Duodenal mucosa (tissue), 2 donors: ENCODE measurements at regions not wholly inside any gene's neighbourhood (a gene's known extent, or its start where the extent isn't known, plus 50 kb on each side); places are given as distances from the start of the nearest gene placed in this dataset.

Experiments used
- H3K27ac ChIP-seq: one replicate; pipeline ENCODE4 v1.7.0; 2013; ENCODE audit warnings: low read depth, low read length
- H3K27me3 ChIP-seq, 2 donors: one replicate each; pipeline ENCODE4 v1.7.0; 2013; ENCODE audit warnings: low read length in 2 of 2, control low read depth in 1 of 2; ENCODE audit not compliant: insufficient read depth in 2 of 2, control insufficient read depth in 1 of 2
- H3K36me3 ChIP-seq, 2 donors: one replicate each; pipeline ENCODE4 v1.7.0; 2013; ENCODE audit warnings: low read length in 2 of 2, control low read depth in 1 of 2; ENCODE audit not compliant: insufficient read depth in 2 of 2, control insufficient read depth in 1 of 2
- H3K4me1 ChIP-seq, 2 donors: one replicate each; pipeline ENCODE4 v1.7.0; 2013; ENCODE audit warnings: low read length in 2 of 2, control low read depth in 1 of 2; ENCODE audit not compliant: insufficient read depth in 2 of 2, control insufficient read depth in 1 of 2
- H3K4me3 ChIP-seq, 2 donors: one replicate each; pipeline ENCODE4 v1.7.0; 2013; ENCODE audit warnings: low read length in 2 of 2, low read depth in 1 of 2
- H3K9ac ChIP-seq, 2 donors: one replicate each; pipeline ENCODE4 v1.7.0; 2013; ENCODE audit warnings: low read length in 2 of 2, low read depth in 1 of 2
- H3K9me3 ChIP-seq, 2 donors: one replicate each; pipeline ENCODE4 v1.7.0; 2013; ENCODE audit warnings: low read length in 2 of 2, control low read depth in 1 of 2; ENCODE audit not compliant: control insufficient read depth in 1 of 2

DNA sequence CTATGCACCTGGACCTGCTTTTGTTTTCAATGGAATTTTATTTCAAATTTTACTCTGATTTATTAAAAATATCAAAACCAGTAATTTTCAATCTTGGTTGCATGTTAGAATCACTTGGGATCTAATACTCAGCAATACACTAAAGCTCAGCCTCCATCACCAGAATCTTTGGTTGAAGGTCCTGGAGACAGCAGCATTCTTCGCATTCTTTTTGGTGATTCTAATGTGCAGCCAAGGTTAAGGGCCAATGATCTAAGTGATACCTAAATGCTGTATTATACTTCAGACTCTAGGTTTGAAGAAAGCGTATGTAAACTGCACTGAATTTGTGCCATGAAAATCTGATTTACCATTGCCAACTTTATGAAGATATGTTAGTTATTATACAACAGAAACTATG, 493.1 kb downstream of the XIRP2 start:
- H3K27me3 ChIP-seq, result no peaks in the 10 kb centered on the region
- no peak overlapping the region for H3K9ac ChIP-seq
- H3K4me3 ChIP-seq, result no peak overlapping the region
- H3K9me3 ChIP-seq, result no peaks in the 10 kb centered on the region
- H3K4me1 ChIP-seq, result no peaks in the 10 kb centered on the region
- no peaks in the 10 kb centered on the region for H3K36me3 ChIP-seq
- H3K27ac ChIP-seq, result no peak overlapping the region

DNA sequence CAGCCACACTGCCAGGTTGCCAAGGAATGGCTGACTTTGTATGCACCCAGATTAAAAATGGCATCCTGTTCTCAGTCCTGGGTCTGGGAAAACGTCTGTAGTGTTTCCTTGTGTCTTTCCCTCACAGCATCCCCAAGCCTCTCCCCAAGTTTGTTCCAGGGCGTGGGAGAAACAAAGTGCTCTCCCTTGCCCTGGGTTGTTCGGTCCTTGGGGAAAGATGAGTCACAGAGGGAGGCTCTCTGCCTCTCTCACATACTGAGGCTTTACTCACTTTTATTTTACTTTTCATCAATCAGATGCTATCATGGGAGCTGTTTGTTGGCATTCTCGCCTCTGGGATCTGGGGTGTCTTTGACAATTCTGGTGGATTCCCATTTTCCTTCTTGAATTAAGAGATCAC, 492.3 kb downstream of the XIRP2 start:
- Histone ChIP-seq H3K9ac (no peak overlapping the region), H3K36me3 (no peaks in the 10 kb centered on the region), H3K27me3 (no peaks in the 10 kb centered on the region), H3K4me1 (no peaks in the 10 kb centered on the region), H3K27ac (no peak overlapping the region), H3K4me3 (no peak overlapping the region), H3K9me3 (no peaks in the 10 kb centered on the region)

DNA sequence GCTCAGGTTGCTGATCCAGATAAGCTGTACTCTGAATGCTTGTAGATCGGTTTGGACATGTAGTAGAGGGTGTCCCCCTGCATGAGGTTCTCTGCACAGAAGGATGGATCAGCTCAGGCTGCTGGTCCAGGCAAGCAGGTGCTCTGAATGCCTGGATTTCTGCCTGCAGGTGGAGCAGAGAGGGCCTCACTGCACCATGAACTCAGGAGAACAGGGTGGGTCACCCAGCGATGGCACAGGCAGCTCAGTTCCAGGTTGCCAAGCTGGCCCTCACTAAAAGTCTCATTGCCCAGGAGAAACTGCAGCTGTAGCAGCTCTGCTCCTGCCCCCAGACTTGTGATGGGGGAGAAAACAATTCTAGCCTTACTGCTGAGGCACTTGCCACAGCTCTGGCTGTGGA, 491.8 kb downstream of the XIRP2 start:
- no peak overlapping the region for H3K9ac ChIP-seq
- no peaks in the 10 kb centered on the region for H3K27me3 ChIP-seq
- no peaks in the 10 kb centered on the region for H3K4me1 ChIP-seq
- H3K4me3 ChIP-seq, result no peak overlapping the region
- no peaks in the 10 kb centered on the region for H3K9me3 ChIP-seq
- H3K27ac ChIP-seq, result no peak overlapping the region
- no peaks in the 10 kb centered on the region for H3K36me3 ChIP-seq

DNA sequence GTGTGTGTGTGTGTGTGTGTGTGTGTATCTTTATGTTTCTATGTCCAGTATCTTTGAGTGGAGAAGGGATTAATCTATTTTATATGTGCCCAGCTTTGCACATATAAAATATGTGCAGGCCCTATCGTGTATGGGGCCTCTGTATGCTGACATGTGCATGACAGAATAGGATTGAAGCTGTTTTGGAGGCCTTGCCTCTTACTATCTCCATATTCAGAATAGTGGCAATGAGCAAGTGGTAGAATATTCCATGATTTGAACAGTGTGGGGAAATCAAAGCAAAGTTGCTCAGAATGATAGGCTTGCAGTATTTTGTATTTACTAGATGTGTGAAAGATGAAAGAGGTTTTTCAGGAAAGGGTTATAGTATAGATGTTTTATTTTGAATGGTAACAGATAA, 480.8 kb downstream of the XIRP2 start:
- no peaks in the 10 kb centered on the region for H3K9me3 ChIP-seq
- H3K27ac ChIP-seq, result no peak overlapping the region
- H3K9ac ChIP-seq, result no peak overlapping the region
- no peak overlapping the region for H3K4me3 ChIP-seq
- no peaks in the 10 kb centered on the region for H3K4me1 ChIP-seq
- no peaks in the 10 kb centered on the region for H3K36me3 ChIP-seq
- H3K27me3 ChIP-seq, result no peaks in the 10 kb centered on the region

DNA sequence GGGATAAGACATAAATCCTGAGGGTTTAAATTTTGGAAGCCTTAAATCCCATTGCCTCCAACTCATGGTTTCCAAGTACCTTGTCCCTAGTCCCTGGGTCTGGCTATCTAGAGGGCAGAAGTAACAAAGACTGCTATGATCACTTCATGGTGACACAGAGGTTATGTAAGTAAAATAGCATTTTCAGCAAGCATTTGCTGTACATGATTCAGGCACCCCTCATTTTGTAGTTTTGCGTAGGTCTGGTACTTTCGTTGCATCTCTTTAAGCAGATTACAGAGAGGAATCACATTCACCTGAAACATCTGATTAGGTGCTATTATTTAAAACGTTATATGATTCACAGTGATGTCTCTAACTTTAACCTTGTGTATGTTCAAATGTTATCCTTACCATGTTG, 480.1 kb downstream of the XIRP2 start:
- H3K4me1 ChIP-seq, result no peaks in the 10 kb centered on the region

DNA sequence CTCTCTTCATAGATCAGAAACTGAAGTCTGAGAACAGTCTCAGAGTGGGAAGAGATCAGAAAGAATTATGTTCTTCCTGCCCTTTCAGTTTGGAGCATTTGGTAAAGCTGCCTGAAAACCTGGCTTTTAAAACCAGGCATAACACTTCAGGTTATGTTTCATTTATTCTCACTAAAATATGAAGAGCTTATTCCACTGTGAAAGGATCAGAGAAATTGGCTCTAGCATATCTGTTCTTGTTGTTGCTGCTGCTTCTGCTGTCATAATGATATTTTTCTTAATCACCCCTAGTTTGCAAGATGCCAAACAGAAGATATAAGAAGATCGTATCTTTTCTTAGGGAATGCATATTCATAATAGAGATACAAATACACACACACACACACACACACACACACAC, 476.9 kb downstream of the XIRP2 start:
- H3K4me3 ChIP-seq, result no peak overlapping the region
- H3K9ac ChIP-seq, result no peak overlapping the region
- H3K27ac ChIP-seq, result no peak overlapping the region
- no peaks in the 10 kb centered on the region for H3K9me3 ChIP-seq
- no peaks in the 10 kb centered on the region for H3K4me1 ChIP-seq
- no peaks in the 10 kb centered on the region for H3K36me3 ChIP-seq
- H3K27me3 ChIP-seq, result no peaks in the 10 kb centered on the region

More for the DNA sequence above, 480.1 kb downstream of the XIRP2 start:
- Histone ChIP-seq H3K27ac (no peak overlapping the region), H3K27me3 (no peaks in the 10 kb centered on the region), H3K36me3 (no peaks in the 10 kb centered on the region), H3K9me3 (no peaks in the 10 kb centered on the region), H3K9ac (no peak overlapping the region), H3K4me3 (no peak overlapping the region)

DNA sequence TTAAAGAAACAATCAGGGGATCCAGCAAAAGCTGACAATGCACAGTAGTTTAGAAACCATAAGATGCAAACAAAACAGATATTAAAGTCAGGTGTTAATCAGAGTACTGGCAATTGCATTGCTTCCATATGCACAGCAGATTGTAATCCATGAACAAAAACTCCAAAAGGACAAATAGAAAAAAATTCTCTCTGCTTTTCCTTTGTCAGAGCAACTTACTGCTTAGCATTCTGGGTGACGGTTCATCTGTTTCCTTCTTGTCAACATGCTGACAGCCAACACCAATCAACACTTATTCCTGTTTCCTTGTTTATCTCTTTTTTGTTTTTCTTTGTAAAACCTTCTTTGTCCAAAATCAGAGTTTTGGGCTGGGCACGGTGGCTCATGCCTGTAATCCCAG, 473.1 kb downstream of the XIRP2 start:
- no peaks in the 10 kb centered on the region for H3K9me3 ChIP-seq
- H3K4me3 ChIP-seq, result no peak overlapping the region
- H3K27ac ChIP-seq, result no peak overlapping the region
- H3K27me3 ChIP-seq, result no peaks in the 10 kb centered on the region
- H3K9ac ChIP-seq, result no peak overlapping the region
- H3K36me3 ChIP-seq, result no peaks in the 10 kb centered on the region
- H3K4me1 ChIP-seq, result no peaks in the 10 kb centered on the region

DNA sequence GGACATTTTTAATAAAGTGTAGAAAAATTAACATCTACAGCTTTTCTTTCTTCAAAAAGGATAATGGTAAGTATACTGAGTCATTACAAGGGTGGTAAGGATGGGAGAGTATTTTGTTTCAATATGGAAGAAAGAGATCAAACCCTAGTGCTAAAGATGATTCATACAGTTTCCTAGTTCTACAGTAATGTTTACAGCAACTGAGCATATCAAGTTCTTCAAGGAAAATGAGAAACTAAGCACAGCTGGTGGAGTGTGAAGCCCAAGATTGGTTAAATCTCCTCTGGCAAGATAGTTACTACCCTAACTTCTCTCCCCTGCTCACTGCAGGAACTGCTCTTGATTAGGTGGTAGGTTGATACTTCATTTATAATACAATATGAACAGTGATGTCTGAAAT, 467.5 kb downstream of the XIRP2 start:
- Histone ChIP-seq H3K36me3 (no peaks in the 10 kb centered on the region), H3K4me1 (no peaks in the 10 kb centered on the region), H3K27ac (no peak overlapping the region), H3K27me3 (no peaks in the 10 kb centered on the region), H3K4me3 (no peak overlapping the region), H3K9ac (no peak overlapping the region), H3K9me3 (no peaks in the 10 kb centered on the region)

DNA sequence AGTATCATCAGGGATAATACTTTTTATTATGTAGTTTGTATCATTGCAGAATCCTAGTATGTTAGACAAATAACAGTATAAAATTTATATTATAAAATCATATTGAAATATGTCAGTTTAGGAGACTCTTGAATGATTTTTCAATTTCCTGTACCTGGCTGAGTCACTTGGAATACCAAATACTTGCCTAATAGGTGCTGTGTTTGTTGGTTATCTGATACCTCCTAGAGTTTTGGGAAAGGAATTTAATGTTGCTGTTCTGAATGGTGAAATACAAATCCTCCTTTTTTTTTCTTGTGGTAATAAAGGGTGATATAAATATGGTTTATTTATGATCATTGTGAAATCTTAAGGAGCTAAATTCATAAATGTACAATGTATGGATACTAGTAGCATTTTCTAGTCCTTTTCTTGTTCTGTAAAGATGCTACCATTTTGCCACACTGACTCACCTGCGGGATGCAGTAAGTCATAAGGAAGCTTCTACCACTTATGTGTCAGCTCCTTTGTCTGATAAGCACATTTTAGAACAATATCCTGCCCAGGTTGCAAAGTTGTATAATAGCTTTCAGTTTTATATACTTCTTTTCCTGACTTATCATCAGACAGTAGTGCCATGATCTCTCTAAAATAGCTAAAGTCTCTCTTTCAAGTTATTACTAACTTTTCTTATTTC, 465.5 kb downstream of the XIRP2 start:
- H3K4me1 ChIP-seq, result no peaks in the 10 kb centered on the region
- no peak overlapping the region for H3K9ac ChIP-seq
- no peaks in the 10 kb centered on the region for H3K36me3 ChIP-seq
- H3K4me3 ChIP-seq, result no peak overlapping the region
- no peak overlapping the region for H3K27ac ChIP-seq
- H3K27me3 ChIP-seq, result no peaks in the 10 kb centered on the region
- no peaks in the 10 kb centered on the region for H3K9me3 ChIP-seq

DNA sequence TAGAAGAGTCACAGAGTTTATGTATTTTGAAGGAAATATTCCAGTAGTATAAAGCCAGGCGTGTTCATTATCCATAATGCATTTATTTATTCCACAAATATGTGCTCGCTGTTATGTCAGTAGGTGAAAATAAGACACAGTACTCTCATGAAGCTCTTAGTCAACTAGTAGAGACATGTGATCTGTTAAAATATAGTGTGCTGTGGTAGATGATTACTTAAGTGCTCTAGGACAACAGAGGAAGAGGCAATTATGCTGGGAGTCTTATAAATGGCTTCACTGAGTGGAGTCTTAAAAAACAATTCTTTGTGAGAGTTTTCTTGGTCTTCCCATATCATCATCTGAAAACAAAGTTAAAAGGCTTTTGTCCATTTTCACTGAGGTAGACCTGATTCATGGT, 457.3 kb downstream of the XIRP2 start:
- H3K4me3 ChIP-seq, result no peak overlapping the region
- no peaks in the 10 kb centered on the region for H3K27me3 ChIP-seq
- H3K4me1 ChIP-seq, result no peaks in the 10 kb centered on the region
- H3K9ac ChIP-seq, result no peak overlapping the region
- no peaks in the 10 kb centered on the region for H3K36me3 ChIP-seq
- H3K9me3 ChIP-seq, result no peaks in the 10 kb centered on the region
- no peak overlapping the region for H3K27ac ChIP-seq

DNA sequence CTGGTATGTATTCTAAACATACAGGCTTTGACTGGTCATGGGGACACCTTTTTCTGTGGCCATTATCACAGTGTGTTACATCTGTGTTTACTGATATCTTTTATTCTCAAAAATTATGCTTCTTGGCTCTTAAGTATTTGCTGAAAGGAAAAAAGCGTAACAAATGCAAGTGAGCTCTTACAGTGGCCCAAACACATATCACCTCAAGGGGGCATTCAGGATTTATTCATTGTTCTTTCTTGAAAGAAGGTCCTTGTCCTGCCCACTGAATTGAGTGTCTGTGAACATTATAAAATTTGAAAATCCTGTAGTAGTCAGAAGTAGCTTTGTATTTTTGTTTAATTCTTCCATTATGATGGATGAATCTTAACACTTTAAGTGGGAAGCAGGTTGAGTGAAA, 454.5 kb downstream of the XIRP2 start:
- H3K9ac ChIP-seq, result no peak overlapping the region
- no peaks in the 10 kb centered on the region for H3K4me1 ChIP-seq
- no peaks in the 10 kb centered on the region for H3K36me3 ChIP-seq
- no peaks in the 10 kb centered on the region for H3K27me3 ChIP-seq
- H3K27ac ChIP-seq, result no peak overlapping the region
- no peaks in the 10 kb centered on the region for H3K9me3 ChIP-seq
- no peak overlapping the region for H3K4me3 ChIP-seq
